ENCODE measurements at regions not wholly inside any gene's neighbourhood (a gene's known extent, or its start where the extent isn't known, plus 50 kb on each side); places are given as distances from the start of the nearest gene placed in this dataset.

- TF ChIP-seq POLR2A (IDR thresholded peaks at IDR 0.05) = no peak
- no peak for TF ChIP-seq CTCF (IDR thresholded peaks at IDR 0.05)
- H3K27ac ChIP-seq = no peak overlapping the region
- no peak overlapping the region for H3K4me3 ChIP-seq
- intact Hi-C loops (cut with DNase I; ENCODE audit: low total_unique reads) = no loop called here
- no peaks in the 10 kb centered on the region for H3K4me1 ChIP-seq
- DNase-seq = no peak
- H3K9me3 ChIP-seq = no peaks in the 10 kb centered on the region
- no peaks in the 10 kb centered on the region for H3K36me3 ChIP-seq
- no peaks in the 10 kb centered on the region for H3K27me3 ChIP-seq
Measured at GRCh38 chr11:112812729-112813128, 148.5 kb upstream of the NCAM1 start.

- no peak overlapping the region for H3K27ac ChIP-seq
- intact Hi-C loops (cut with DNase I; ENCODE audit: low total_unique reads) = no loop called here
- no peaks in the 10 kb centered on the region for H3K27me3 ChIP-seq
- no peak for DNase-seq
- no peaks in the 10 kb centered on the region for H3K9me3 ChIP-seq
- no peaks in the 10 kb centered on the region for H3K36me3 ChIP-seq
- TF ChIP-seq POLR2A (IDR thresholded peaks at IDR 0.05) = no peak
- TF ChIP-seq CTCF (IDR thresholded peaks at IDR 0.05) = no peak
- no peaks in the 10 kb centered on the region for H3K4me1 ChIP-seq
- H3K4me3 ChIP-seq = no peak overlapping the region
Measured at GRCh38 chr11:112814168-112814567, 147.1 kb upstream of the NCAM1 start.

- no peaks in the 10 kb centered on the region for H3K4me1 ChIP-seq
- H3K9me3 ChIP-seq = no peaks in the 10 kb centered on the region
- H3K4me3 ChIP-seq = no peak overlapping the region
- TF ChIP-seq POLR2A (IDR thresholded peaks at IDR 0.05) (no peak), CTCF (IDR thresholded peaks at IDR 0.05) (no peak)
- DNase-seq = no peak
- H3K36me3 ChIP-seq = no peaks in the 10 kb centered on the region
- intact Hi-C loops (cut with DNase I; ENCODE audit: low total_unique reads) = no loop called here
- H3K27me3 ChIP-seq = no peaks in the 10 kb centered on the region
- H3K27ac ChIP-seq = no peak overlapping the region
Measured at GRCh38 chr11:112817376-112817775, 143.8 kb upstream of the NCAM1 start.

- no peak overlapping the region for H3K27ac ChIP-seq
- H3K36me3 ChIP-seq = no peaks in the 10 kb centered on the region
- no peak for DNase-seq
- intact Hi-C loops (cut with DNase I; ENCODE audit: low total_unique reads) = no loop called here
- H3K9me3 ChIP-seq = no peaks in the 10 kb centered on the region
- H3K27me3 ChIP-seq = no peaks in the 10 kb centered on the region
- TF ChIP-seq POLR2A (IDR thresholded peaks at IDR 0.05) (no peak), CTCF (IDR thresholded peaks at IDR 0.05) (no peak)
- H3K4me3 ChIP-seq = no peak overlapping the region
- no peaks in the 10 kb centered on the region for H3K4me1 ChIP-seq
Measured at GRCh38 chr11:112822478-112823274, 138.5 kb upstream of the NCAM1 start.

GRCh38 chr11:112826026-112826425 is 135.2 kb upstream of the NCAM1 start:
- Histone ChIP-seq H3K27ac (no peak overlapping the region), H3K4me1 (no peaks in the 10 kb centered on the region), H3K4me3 (no peak overlapping the region), H3K9me3 (no peaks in the 10 kb centered on the region), H3K27me3 (no peaks in the 10 kb centered on the region), H3K36me3 (no peaks in the 10 kb centered on the region)
- intact Hi-C loops (cut with DNase I; ENCODE audit: low total_unique reads) = no loop called here
- TF ChIP-seq CTCF (IDR thresholded peaks at IDR 0.05) (no peak), POLR2A (IDR thresholded peaks at IDR 0.05) (no peak)
- DNase-seq = no peak
